HepG2 (cell line): ENCODE measurements at regions not wholly inside any gene's neighbourhood (a gene's known extent, or its start where the extent isn't known, plus 50 kb on each side); places are given as distances from the start of the nearest gene placed in this dataset.

Experiments used
- ATAC-seq: fragments of 200-7000 bp; cut with Tn5 transposase; 3 replicates; pipeline ENCODE4 v1.9.1; 2020; ENCODE audit warnings: mild to moderate bottlenecking, moderate library complexity
- BruUV-seq: library from RNA; stranded (reverse); fragments of 400-500 nt; replicated peaks from 2 replicates; lab custom pipeline; 2021; lab: Mats Ljungman, UMichigan
- CTCF ChIA-PET: fragments of 300-600 bp; formaldehyde crosslinking; extraction: SDS; loops from one replicate; lab custom pipeline; 2021; ENCODE audit warnings: low total read pairs, inconsistent platforms, low intra/inter-chr PET ratio; lab: Yijun Ruan, JAX
- POLR2A ChIA-PET: fragments of 350-600 bp; sonication (Branson Sonifier 250); formaldehyde crosslinking; loops from one replicate; lab custom pipeline; 2020; ENCODE audit warnings: antibody characterized with exemption, inconsistent platforms; lab: Yijun Ruan, JAX
- DNase-seq: peaks from one replicate; pipeline ENCODE4 v3.0.0-alpha.2; 2015; ENCODE audit warnings: low spot score
- FAIRE-seq: peaks from 3 replicates; lab custom pipeline; 2011; peaks lifted over from hg19 to GRCh38; lab: Jason Lieb, UNC
- H2AFZ ChIP-seq: one replicate; pipeline ENCODE4 v1.6.1; 2011; ENCODE audit warnings: low read length, inconsistent platforms
- H3K27ac ChIP-seq: fragments of 300-600 bp; 3 replicates; pipeline ENCODE4 v1.8.0; 2011; ENCODE audit warnings: mixed run types, mild to moderate bottlenecking, mixed read lengths, low read length, inconsistent platforms; ENCODE audit not compliant: insufficient read depth; ENCODE audit errors: extremely low read length
- H3K27me3 ChIP-seq, 2 experiments: fragments of 200-600 bp in 1 of 2; 2 replicates in 1 of 2; 3 replicates in 1 of 2; pipeline versions ENCODE4 v1.6.0 to v1.8.0; 2011; ENCODE audit warnings: low read length in 2 of 2, mild to moderate bottlenecking in 2 of 2, moderate library complexity in 2 of 2, inconsistent platforms in 1 of 2; ENCODE audit not compliant: insufficient read depth in 2 of 2, control insufficient read depth in 1 of 2
- H3K36me3 ChIP-seq, 2 experiments: fragments of 200-600 bp in 1 of 2; replicated peaks in 1 of 2; 2 replicates in 1 of 2; 3 replicates in 1 of 2; pipeline versions ENCODE4 v1.5.1 to v1.8.0; 2011; ENCODE audit warnings: low read length in 2 of 2, inconsistent platforms in 1 of 2; ENCODE audit not compliant: insufficient read depth in 2 of 2, control insufficient read depth in 1 of 2
- H3K4me1 ChIP-seq: 2 replicates; pipeline ENCODE4 v1.5.1; 2012; ENCODE audit warnings: low read length, inconsistent platforms; ENCODE audit not compliant: insufficient read depth
- H3K4me2 ChIP-seq: 2 replicates; pipeline ENCODE4 v1.6.0; 2011; ENCODE audit warnings: low read depth, low read length, inconsistent platforms
- H3K4me3 ChIP-seq, 3 experiments: fragments of 200-600 bp in 1 of 3; sonication (generic), shearing (Covaris generic) in 1 of 3; replicated peaks in 1 of 3; 2 replicates each; pipeline ENCODE4 v1.5.1; 2011 to 2016; ENCODE audit warnings: low read length in 3 of 3, inconsistent platforms in 2 of 3, low read depth in 2 of 3, mild to moderate bottlenecking in 2 of 3, control low read depth in 1 of 3, mixed read lengths in 1 of 3; ENCODE audit not compliant: insufficient read depth in 1 of 3
- H3K79me2 ChIP-seq: one replicate; pipeline ENCODE4 v1.6.1; 2011; ENCODE audit warnings: low read length, inconsistent platforms; ENCODE audit not compliant: insufficient read depth
- H3K9ac ChIP-seq: 2 replicates; pipeline ENCODE4 v1.6.0; 2011; ENCODE audit warnings: mild to moderate bottlenecking, low read depth, low read length, inconsistent platforms; ENCODE audit not compliant: insufficient read depth
- H3K9me3 ChIP-seq: 2 replicates; pipeline ENCODE4 v1.5.1; 2012; ENCODE audit warnings: mild to moderate bottlenecking, low read length
- H4K20me1 ChIP-seq: 2 replicates; pipeline ENCODE4 v1.6.0; 2011; ENCODE audit warnings: inconsistent platforms, mild to moderate bottlenecking, low read length, moderate library complexity; ENCODE audit not compliant: insufficient read depth
- ATF7 ChIP-seq, 2 experiments: fragments of 450-650 bp in 1 of 2; sonication (generic) in 1 of 2; formaldehyde crosslinking in 1 of 2; IDR thresholded peaks; 2 replicates each; pipeline versions ENCODE4 v1.4.0 to v1.6.1; 2016 to 2020; ENCODE audit warnings: antibody characterized with exemption in 1 of 2, mild to moderate bottlenecking in 1 of 2, missing genetic modification reagents in 1 of 2
- GLI4 ChIP-seq: sonication (generic); formaldehyde crosslinking; IDR thresholded peaks from 2 replicates; pipeline ENCODE4 v1.5.1; 2020; ENCODE audit warnings: missing genetic modification reagents, mild to moderate bottlenecking, moderate library complexity, borderline replicate concordance
- MAFG ChIP-seq: sonication (generic); formaldehyde crosslinking; IDR thresholded peaks from 2 replicates; pipeline ENCODE4 v1.5.1; 2020; ENCODE audit warnings: mild to moderate bottlenecking, missing genetic modification reagents
- NFKBIZ ChIP-seq: IDR thresholded peaks from 2 replicates; pipeline ENCODE4 v1.6.1; 2018; ENCODE audit warnings: missing genetic modification reagents, missing compliant biosample characterization
- ZMAT3 ChIP-seq: sonication (generic); formaldehyde crosslinking; conservative IDR thresholded peaks from 2 replicates; pipeline ENCODE4 v1.7.0; 2021; ENCODE audit warnings: missing genetic modification reagents
- ZNF326 ChIP-seq: sonication (generic); formaldehyde crosslinking; IDR thresholded peaks from 2 replicates; pipeline ENCODE4 v1.4.0; 2020; ENCODE audit warnings: missing genetic modification reagents, borderline replicate concordance
- ZNF670 ChIP-seq: sonication (generic); formaldehyde crosslinking; IDR thresholded peaks from 2 replicates; pipeline ENCODE4 v1.8.0; 2022; ENCODE audit warnings: mild to moderate bottlenecking, missing genetic modification reagents, borderline replicate concordance
- WGBS: methylation state at CpG from one replicate; pipeline ENCODE4 v1.1.6; 2017; ENCODE audit warnings: low lambda C conversion rate; 5-methylcytosine and 5-hydroxymethylcytosine counted together
- in situ Hi-C: cut with HindIII; loops from 2 replicates; pipeline ENCODE4 v1.10.0; 2017; ENCODE audit warnings: low pct_unique_long_range_greater_than_20kb; ENCODE audit not compliant: extremely low pct_ligation_motif_present
- intact Hi-C: fragments of 100-400 bp; cut with micrococcal nuclease; formaldehyde crosslinking; loops from one replicate; pipeline ENCODE4 v1.10.0; 2022; ENCODE audit not compliant: unreplicated experiment
- TF ChIP-seq, protein P1 (sequence below): sonication (generic); formaldehyde crosslinking; IDR thresholded peaks from 2 replicates; pipeline ENCODE4 v1.5.1; 2020; ENCODE audit warnings: mild to moderate bottlenecking, missing genetic modification reagents
- TF ChIP-seq, protein P2 (sequence below): sonication (generic); formaldehyde crosslinking; IDR thresholded peaks from 2 replicates; pipeline ENCODE4 v1.8.0; 2022; ENCODE audit warnings: mild to moderate bottlenecking, missing genetic modification reagents, borderline replicate concordance

DNA sequence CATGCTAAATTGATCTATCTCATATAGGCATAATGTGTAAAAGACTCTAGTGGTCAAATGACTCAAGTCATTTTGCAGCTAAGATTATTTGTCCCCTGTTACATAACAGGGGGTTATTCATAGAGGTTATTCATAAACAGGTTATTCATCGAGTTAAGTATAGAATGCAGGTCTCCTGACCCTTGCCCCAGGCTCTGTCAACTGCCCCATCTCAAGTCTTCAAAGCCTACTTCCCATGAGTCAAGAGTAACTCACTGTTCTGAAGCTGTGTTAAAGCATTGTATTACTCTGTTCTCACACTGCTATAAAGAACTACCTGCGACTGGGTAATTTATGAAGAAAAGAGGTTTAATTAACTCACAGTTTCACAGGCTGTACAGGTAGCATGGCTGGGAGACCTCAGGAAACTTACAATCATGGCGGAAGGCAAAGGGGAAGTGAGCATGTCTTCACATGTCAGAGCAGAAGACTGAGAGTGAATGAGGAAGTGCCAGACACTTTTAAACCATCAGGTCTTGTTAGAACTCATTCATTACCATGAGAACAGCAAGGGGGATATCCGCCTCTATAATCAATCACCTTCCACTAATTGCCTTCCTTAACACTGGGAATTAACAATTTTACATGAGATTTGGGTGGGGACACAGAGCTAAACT is 226.2 kb upstream of the BLID start:
- no peaks in the 10 kb centered on the region for H3K4me1 ChIP-seq
- TF ChIP-seq NFKBIZ: no peak
- no peak for TF ChIP-seq ZNF326
- TF ChIP-seq GLI4 (CRISPR knock-in tag): no peak
- TF ChIP-seq, protein P1, sequence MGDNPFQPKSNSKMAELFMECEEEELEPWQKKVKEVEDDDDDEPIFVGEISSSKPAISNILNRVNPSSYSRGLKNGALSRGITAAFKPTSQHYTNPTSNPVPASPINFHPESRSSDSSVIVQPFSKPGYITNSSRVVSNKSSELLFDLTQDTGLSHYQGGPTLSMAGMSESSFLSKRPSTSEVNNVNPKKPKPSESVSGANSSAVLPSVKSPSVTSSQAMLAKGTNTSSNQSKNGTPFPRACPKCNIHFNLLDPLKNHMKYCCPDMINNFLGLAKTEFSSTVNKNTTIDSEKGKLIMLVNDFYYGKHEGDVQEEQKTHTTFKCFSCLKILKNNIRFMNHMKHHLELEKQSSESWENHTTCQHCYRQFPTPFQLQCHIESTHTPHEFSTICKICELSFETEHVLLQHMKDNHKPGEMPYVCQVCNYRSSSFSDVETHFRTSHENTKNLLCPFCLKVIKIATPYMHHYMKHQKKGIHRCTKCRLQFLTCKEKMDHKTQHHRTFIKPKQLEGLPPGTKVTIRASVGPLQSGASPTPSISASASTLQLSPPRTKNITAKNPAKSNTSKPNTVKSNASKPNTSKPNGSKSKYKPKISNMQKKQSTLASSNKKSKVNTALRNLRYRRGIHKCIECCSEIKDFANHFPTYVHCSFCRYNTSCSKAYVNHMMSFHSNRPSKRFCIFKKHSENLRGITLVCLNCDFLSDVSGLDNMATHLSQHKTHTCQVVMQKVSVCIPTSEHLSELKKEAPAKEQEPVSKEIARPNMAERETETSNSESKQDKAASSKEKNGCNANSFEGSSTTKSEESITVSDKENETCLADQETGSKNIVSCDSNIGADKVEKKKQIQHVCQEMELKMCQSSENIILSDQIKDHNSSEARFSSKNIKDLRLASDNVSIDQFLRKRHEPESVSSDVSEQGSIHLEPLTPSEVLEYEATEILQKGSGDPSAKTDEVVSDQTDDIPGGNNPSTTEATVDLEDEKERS (CRISPR knock-in tag): no peak
- TF ChIP-seq, protein P2, sequence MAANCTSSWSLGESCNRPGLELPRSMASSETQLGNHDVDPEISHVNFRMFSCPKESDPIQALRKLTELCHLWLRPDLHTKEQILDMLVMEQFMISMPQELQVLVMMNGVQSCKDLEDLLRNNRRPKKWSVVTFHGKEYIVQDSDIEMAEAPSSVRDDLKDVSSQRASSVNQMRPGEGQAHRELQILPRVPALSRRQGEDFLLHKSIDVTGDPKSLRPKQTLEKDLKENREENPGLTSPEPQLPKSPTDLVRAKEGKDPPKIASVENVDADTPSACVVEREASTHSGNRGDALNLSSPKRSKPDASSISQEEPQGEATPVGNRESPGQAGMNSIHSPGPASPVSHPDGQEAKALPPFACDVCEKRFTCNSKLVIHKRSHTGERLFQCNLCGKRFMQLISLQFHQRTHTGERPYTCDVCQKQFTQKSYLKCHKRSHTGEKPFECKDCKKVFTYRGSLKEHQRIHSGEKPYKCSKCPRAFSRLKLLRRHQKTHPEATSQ (CRISPR knock-in tag): no peak
- TF ChIP-seq MAFG (CRISPR knock-in tag): no peak
- TF ChIP-seq ATF7 (IDR thresholded peaks at IDR 0.05): no peak
- no peak for TF ChIP-seq ATF7 (CRISPR knock-in tag; IDR thresholded peaks at IDR 0.05)
- TF ChIP-seq ZMAT3 (CRISPR knock-in tag): no peak
- no peak for TF ChIP-seq ZNF670 (CRISPR knock-in tag)
- TF ChIP-seq, all 625 proteins: peak for 0
- CTCF ChIA-PET: no interaction called here
- Histone ChIP-seq H4K20me1 (no peaks in the 10 kb centered on the region), H3K4me3 (no peak overlapping the region), H3K79me2 (no peaks in the 10 kb centered on the region), H3K27me3 (no peaks in the 10 kb centered on the region), H3K9me3 (no peaks in the 10 kb centered on the region), H3K27ac (no peak overlapping the region), H3K9ac (no peak overlapping the region), H3K36me3 (no peaks in the 10 kb centered on the region), H2AFZ (no peak overlapping the region), H3K4me2 (no peak overlapping the region)
- POLR2A ChIA-PET: no interaction called here
- intact Hi-C loops (no loop called here), in situ Hi-C loops (no loop called here)
- FAIRE-seq (no peak), ATAC-seq (no peak), DNase-seq (no peak)
- WGBS: 24% methylated on average over 4 of the region's 4 CpGs
- no TSS peak for BruUV-seq
